Liver (tissue), 8 donors: ENCODE measurements at regions not wholly inside any gene's neighbourhood (a gene's known extent, or its start where the extent isn't known, plus 50 kb on each side); places are given as distances from the start of the nearest gene placed in this dataset.

ENCODE experiments used
- DNase-seq: peaks from one replicate; pipeline ENCODE4 v3.0.0-alpha.2; 2017; ENCODE audit warnings: low spot score
- H3K27ac ChIP-seq, 2 donors: one replicate each; pipeline ENCODE4 v1.7.0; 2013; ENCODE audit warnings: inconsistent platforms in 2 of 2, low read length in 2 of 2, control low read depth in 1 of 2, low read depth in 1 of 2, mild to moderate bottlenecking in 1 of 2
- H3K27me3 ChIP-seq, 4 donors: one replicate each; pipeline versions ENCODE4 v1.6.1 to v1.7.0; 2013; ENCODE audit warnings: low read length in 3 of 4, inconsistent platforms in 1 of 4, mild to moderate bottlenecking in 1 of 4, moderate library complexity in 1 of 4; ENCODE audit not compliant: control insufficient read depth in 4 of 4, insufficient read depth in 4 of 4
- H3K36me3 ChIP-seq, 4 donors: one replicate each; pipeline versions ENCODE4 v1.6.1 to v1.7.0; 2013; ENCODE audit warnings: low read length in 3 of 4, mild to moderate bottlenecking in 3 of 4, low read depth in 1 of 4, moderate library complexity in 1 of 4; ENCODE audit not compliant: control insufficient read depth in 4 of 4, insufficient read depth in 3 of 4
- H3K4me1 ChIP-seq, 4 donors: one replicate each; pipeline versions ENCODE4 v1.6.1 to v1.7.0; 2013; ENCODE audit warnings: low read length in 3 of 4, mild to moderate bottlenecking in 3 of 4, moderate library complexity in 1 of 4; ENCODE audit not compliant: control insufficient read depth in 4 of 4, insufficient read depth in 4 of 4
- H3K4me3 ChIP-seq, 3 donors: one replicate each; pipeline versions ENCODE4 v1.6.1 to v1.7.0; 2013; ENCODE audit warnings: low read length in 3 of 3, control low read depth in 1 of 3, low read depth in 1 of 3, mild to moderate bottlenecking in 1 of 3
- H3K9ac ChIP-seq, 2 donors: one replicate each; pipeline ENCODE4 v1.7.0; 2013; ENCODE audit warnings: low read length in 2 of 2, mild to moderate bottlenecking in 2 of 2, moderate library complexity in 2 of 2, control low read depth in 1 of 2, low read depth in 1 of 2
- H3K9me3 ChIP-seq, 4 donors: one replicate each; pipeline versions ENCODE4 v1.6.1 to v1.7.0; 2013; ENCODE audit warnings: low read length in 3 of 4; ENCODE audit not compliant: control insufficient read depth in 4 of 4
- ATF3 ChIP-seq: IDR thresholded peaks from 2 replicates; pipeline ENCODE4 v1.6.1; 2016; ENCODE audit warnings: antibody characterized with exemption
- CTCF ChIP-seq: fragments of 150-350 bp; IDR thresholded peaks from 2 replicates; pipeline ENCODE4 v1.5.1; 2017; ENCODE audit warnings: improper control_type of control experiment, low read depth, low read length; ENCODE audit not compliant: missing input control
- EGR1 ChIP-seq, 2 donors: IDR thresholded peaks; 2 replicates each; pipeline ENCODE4 v1.6.1; 2016 to 2018; ENCODE audit warnings: antibody characterized with exemption in 2 of 2, low read depth in 2 of 2
- FOXA1 ChIP-seq: IDR thresholded peaks from 2 replicates; pipeline ENCODE4 v1.6.1; 2016; ENCODE audit warnings: antibody characterized with exemption
- FOXA2 ChIP-seq: IDR thresholded peaks from 2 replicates; pipeline ENCODE4 v1.6.1; 2016; ENCODE audit warnings: antibody characterized with exemption
- GABPA ChIP-seq, 2 donors: IDR thresholded peaks in 1 of 2; conservative IDR thresholded peaks in 1 of 2; 2 replicates each; pipeline ENCODE4 v1.6.1; 2016; ENCODE audit warnings: antibody characterized with exemption in 2 of 2, mild to moderate bottlenecking in 1 of 2, moderate library complexity in 1 of 2
- HNF4A ChIP-seq, 2 donors: conservative IDR thresholded peaks; 2 replicates each; pipeline ENCODE4 v1.6.1; 2016; ENCODE audit warnings: antibody characterized with exemption in 2 of 2, mild to moderate bottlenecking in 2 of 2
- HNF4G ChIP-seq: IDR thresholded peaks from 2 replicates; pipeline ENCODE4 v1.6.1; 2016; ENCODE audit warnings: antibody characterized with exemption
- JUND ChIP-seq, 2 donors: IDR thresholded peaks; 2 replicates each; pipeline ENCODE4 v1.6.1; 2016; ENCODE audit warnings: antibody characterized with exemption in 2 of 2
- MAX ChIP-seq: IDR thresholded peaks from 2 replicates; pipeline ENCODE4 v1.6.1; 2016; ENCODE audit warnings: antibody characterized with exemption
- NR2F2 ChIP-seq: IDR thresholded peaks from 2 replicates; pipeline ENCODE4 v1.6.1; 2016; ENCODE audit warnings: antibody characterized with exemption
- RAD21 ChIP-seq, 2 donors: IDR thresholded peaks; 2 replicates each; pipeline ENCODE4 v1.6.1; 2016; ENCODE audit warnings: antibody characterized with exemption in 2 of 2, mild to moderate bottlenecking in 2 of 2
- REST ChIP-seq: IDR thresholded peaks from 2 replicates; pipeline ENCODE4 v1.6.1; 2016; ENCODE audit warnings: antibody characterized with exemption, mild to moderate bottlenecking
- RXRA ChIP-seq, 2 donors: IDR thresholded peaks; 2 replicates each; pipeline ENCODE4 v1.6.1; 2017 to 2018; ENCODE audit warnings: antibody characterized with exemption in 2 of 2, mild to moderate bottlenecking in 1 of 2
- SP1 ChIP-seq: IDR thresholded peaks from 2 replicates; pipeline ENCODE4 v1.6.1; 2018; ENCODE audit warnings: antibody characterized with exemption, mild to moderate bottlenecking
- TAF1 ChIP-seq: conservative IDR thresholded peaks from 2 replicates; pipeline ENCODE4 v1.6.1; 2016; ENCODE audit warnings: antibody characterized with exemption, mild to moderate bottlenecking
- YY1 ChIP-seq: IDR thresholded peaks from 2 replicates; pipeline ENCODE4 v1.6.1; 2016; ENCODE audit warnings: antibody characterized with exemption, mild to moderate bottlenecking
- ZBTB33 ChIP-seq: IDR thresholded peaks from 2 replicates; pipeline ENCODE4 v1.6.1; 2016; ENCODE audit warnings: antibody characterized with exemption
- WGBS: extraction: QIAGEN DNeasy Blood & Tissue Kit; methylation state at CpG from one replicate; pipeline ENCODE4 v1.1.7; 2013; 5-methylcytosine and 5-hydroxymethylcytosine counted together
- donor health status: healthy.
- donor health status: healthy.
- donor health status: healthy.
- donor health status: healthy.
- donor health status: healthy.

GRCh38 chr12:76666290-76666835 is 97.6 kb upstream of the ZDHHC17 start:
- TF ChIP-seq YY1 (no peak), REST (no peak), TAF1 (no peak), FOXA1 (no peak), CTCF (no peak), HNF4G (no peak), GABPA (IDR thresholded peaks at IDR 0.05 in 1 of 2, conservative IDR thresholded peaks at IDR 0.05 in 1 of 2) (no peak), MAX (no peak), SP1 (no peak), ZBTB33 (no peak), RAD21 (IDR thresholded peaks at IDR 0.05) (no peak), EGR1 (IDR thresholded peaks at IDR 0.05; ENCODE audit: low read depth in 2 of 2) (no peak), FOXA2 (no peak), RXRA (IDR thresholded peaks at IDR 0.05) (no peak), JUND (IDR thresholded peaks at IDR 0.05) (no peak), NR2F2 (no peak)
- Histone ChIP-seq H3K4me1 (no peaks in the 10 kb centered on the region), H3K27ac (no peak overlapping the region), H3K9ac (no peak overlapping the region), H3K9me3 (no peaks in the 10 kb centered on the region), H3K36me3 (no peaks in the 10 kb centered on the region), H3K4me3 (no peak overlapping the region), H3K27me3 (no peaks in the 10 kb centered on the region)
- 59% methylated on average over 6 of the region's 6 CpGs for WGBS
- no peak for DNase-seq

GRCh38 chr12:76669981-76670380 is 93.9 kb upstream of the ZDHHC17 start:
- H3K27ac ChIP-seq, result no peak overlapping the region
- 87% methylated on average over 2 of the region's 2 CpGs for WGBS
- no peaks in the 10 kb centered on the region for H3K4me1 ChIP-seq
- H3K9me3 ChIP-seq, result no peaks in the 10 kb centered on the region
- DNase-seq, result no peak
- no peaks in the 10 kb centered on the region for H3K36me3 ChIP-seq
- H3K4me3 ChIP-seq, result no peak overlapping the region
- H3K9ac ChIP-seq, result no peak overlapping the region
- H3K27me3 ChIP-seq, result no peaks in the 10 kb centered on the region
- TF ChIP-seq RAD21 (IDR thresholded peaks at IDR 0.05) (no peak), SP1 (no peak), ATF3 (no peak), REST (no peak), JUND (IDR thresholded peaks at IDR 0.05) (no peak), EGR1 (IDR thresholded peaks at IDR 0.05; ENCODE audit: low read depth in 2 of 2) (no peak), HNF4G (no peak), GABPA (IDR thresholded peaks at IDR 0.05 in 1 of 2, conservative IDR thresholded peaks at IDR 0.05 in 1 of 2) (no peak), FOXA1 (no peak), MAX (no peak), HNF4A (conservative IDR thresholded peaks at IDR 0.05) (no peak), NR2F2 (no peak), RXRA (IDR thresholded peaks at IDR 0.05) (no peak)
